GM13976 (cell line): ENCODE measurements at regions not wholly inside any gene's neighbourhood (a gene's known extent, or its start where the extent isn't known, plus 50 kb on each side); places are given as distances from the start of the nearest gene placed in this dataset.

Experiments used
- DNase-seq: peaks from one replicate; pipeline ENCODE4 v3.0.0; 2012; ENCODE audit warnings: low spot score
- in situ Hi-C: fragments of 300-500 bp; cut with MboI; formaldehyde crosslinking; loops from one replicate; pipeline ENCODE4 v1.12.0; 2022; ENCODE audit warnings: low sequenced_read_pairs, mixed read lengths, inconsistent platforms; ENCODE audit not compliant: unreplicated experiment
- TF ChIP-seq, protein P1 (sequence below): IDR thresholded peaks from 2 replicates; pipeline ENCODE4 v1.5.1; 2012; ENCODE audit warnings: borderline replicate concordance, mild to moderate bottlenecking; ENCODE audit not compliant: insufficient read depth; ENCODE audit errors: extremely low read depth, missing control alignments, control extremely low read depth

DNA sequence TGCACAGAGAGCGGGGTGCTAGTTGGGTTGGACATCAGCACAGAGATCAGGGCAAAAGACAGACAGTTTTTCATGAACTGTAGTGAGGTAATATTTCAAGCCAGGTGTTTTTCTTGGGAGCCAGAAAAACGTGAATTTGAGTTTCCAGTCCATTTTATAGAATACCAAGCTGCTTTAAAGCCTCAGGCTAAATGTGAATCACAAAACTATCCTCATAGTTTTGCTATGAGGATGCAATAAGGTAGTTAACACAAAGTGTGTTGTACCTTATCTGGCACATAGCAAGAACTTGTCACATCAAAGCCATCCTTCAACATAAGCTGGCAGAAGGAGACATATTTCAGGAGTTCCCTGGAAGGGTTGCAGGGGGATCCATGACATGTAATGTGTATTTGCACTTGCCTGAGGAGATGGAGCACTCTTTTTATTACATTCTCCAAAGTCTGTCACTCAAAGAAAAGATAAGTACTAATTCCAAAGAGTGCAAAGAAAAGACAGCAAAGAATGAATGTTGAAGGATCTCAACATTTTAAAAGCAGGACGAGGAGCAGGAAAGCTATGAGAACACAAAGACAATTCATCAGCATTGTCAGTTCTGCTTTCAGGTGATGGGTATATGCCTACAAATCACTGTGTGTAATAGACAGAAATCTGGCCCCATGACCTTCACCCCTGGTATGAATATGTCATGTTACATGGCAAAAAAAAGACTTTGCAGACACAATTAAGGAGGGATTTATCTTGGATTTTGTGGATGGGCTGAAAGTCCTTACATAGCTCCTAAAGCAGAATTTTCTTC, 1046.4 kb downstream of the NTRK3 start:
- in situ Hi-C loops = no loop called here
- TF ChIP-seq, protein P1, sequence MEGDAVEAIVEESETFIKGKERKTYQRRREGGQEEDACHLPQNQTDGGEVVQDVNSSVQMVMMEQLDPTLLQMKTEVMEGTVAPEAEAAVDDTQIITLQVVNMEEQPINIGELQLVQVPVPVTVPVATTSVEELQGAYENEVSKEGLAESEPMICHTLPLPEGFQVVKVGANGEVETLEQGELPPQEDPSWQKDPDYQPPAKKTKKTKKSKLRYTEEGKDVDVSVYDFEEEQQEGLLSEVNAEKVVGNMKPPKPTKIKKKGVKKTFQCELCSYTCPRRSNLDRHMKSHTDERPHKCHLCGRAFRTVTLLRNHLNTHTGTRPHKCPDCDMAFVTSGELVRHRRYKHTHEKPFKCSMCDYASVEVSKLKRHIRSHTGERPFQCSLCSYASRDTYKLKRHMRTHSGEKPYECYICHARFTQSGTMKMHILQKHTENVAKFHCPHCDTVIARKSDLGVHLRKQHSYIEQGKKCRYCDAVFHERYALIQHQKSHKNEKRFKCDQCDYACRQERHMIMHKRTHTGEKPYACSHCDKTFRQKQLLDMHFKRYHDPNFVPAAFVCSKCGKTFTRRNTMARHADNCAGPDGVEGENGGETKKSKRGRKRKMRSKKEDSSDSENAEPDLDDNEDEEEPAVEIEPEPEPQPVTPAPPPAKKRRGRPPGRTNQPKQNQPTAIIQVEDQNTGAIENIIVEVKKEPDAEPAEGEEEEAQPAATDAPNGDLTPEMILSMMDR = no peak
- no peak for DNase-seq

DNA sequence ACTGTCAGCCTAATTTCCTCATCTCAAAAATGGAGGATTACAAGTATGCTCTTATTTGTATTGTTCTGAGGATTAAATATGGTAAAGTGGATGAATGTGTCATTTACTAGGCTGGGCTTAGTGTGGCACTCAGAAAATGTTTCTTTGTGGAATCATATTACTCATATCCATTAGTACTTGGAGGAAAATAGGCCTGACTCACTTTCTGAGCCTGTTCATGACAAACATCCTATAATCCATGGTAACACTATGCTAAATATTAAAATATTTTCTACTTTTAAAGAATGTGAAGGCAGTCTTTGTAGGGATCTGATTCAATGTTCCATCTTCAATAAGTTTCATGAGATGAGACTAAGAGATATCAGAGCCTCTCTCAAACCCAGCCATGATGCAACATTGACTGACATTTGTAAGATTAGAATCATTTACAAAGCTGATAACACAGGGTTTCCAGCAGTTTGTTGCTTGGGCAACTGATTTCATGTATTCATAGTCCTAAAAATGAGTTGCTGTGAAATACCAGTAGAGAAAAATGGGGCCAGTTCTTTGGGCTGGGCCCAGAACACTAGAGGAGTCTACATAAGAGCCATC, 1048.5 kb downstream of the NTRK3 start:
- DNase-seq = no peak

DNA sequence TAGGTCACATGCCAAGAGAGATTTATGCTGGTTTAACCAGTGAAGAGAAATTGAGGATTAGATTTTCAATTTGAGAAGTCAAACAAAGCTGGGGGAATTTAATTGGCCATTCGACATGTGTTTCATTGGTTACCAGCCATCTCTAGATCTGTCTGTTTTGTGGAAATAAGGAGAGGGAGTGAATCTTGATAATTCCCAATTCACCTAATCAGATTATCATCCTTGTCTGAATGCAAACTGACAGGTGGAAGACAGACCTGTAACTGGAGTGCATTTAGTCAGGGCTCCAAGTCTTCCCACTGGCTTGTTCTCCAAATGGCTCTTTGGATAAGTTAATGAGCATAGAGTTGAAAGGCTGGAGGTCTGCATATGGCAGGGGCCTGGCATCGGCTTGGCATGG, 1049.3 kb downstream of the NTRK3 start:
- in situ Hi-C loops = no loop called here
- TF ChIP-seq, protein P1 = no peak
- no peak for DNase-seq

More for the DNA sequence above, 1048.5 kb downstream of the NTRK3 start:
- in situ Hi-C loops = no loop called here
- TF ChIP-seq, protein P1 = no peak

DNA sequence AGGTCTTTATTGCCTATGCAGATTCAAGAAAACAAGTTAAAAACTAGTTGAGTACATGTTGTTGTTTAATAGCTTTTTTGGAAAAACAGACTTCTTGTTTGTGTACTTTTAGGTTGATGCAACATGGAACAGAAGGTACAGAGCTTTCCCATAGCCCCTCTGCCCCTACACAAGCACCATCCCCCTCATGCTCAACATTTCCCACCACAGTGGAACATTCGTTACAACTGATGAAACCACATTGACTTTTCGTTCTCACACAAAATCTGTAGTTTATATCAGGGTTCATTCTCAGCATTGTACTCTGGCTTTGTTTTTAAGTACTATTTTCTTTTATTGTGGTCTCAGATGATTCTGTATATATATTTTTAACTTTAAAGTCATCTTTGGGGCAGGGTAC, 1054.6 kb downstream of the NTRK3 start:
- in situ Hi-C loops = no loop called here
- DNase-seq = no peak
- TF ChIP-seq, protein P1 = no peak

DNA sequence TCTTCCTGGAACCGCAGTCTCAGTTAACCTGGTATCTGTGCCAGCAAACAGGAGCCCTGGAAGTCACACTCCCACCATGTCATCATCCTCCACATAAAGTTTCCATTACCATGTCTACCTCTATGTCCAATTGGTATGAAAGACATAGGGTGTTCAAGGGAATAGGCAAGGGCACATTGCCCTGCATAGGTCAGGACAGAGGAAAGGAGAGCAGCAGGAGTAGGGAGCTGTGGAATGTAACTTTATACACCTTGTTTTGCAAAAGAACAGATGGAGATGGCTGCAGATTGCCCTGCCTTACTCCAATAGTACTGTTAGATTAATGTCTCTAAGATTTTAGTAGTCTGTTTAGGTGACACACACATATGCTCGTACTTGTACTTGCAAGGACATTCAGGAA, 1056.4 kb downstream of the NTRK3 start:
- no peak for DNase-seq
- TF ChIP-seq, protein P1 = no peak
- in situ Hi-C loops = no loop called here

DNA sequence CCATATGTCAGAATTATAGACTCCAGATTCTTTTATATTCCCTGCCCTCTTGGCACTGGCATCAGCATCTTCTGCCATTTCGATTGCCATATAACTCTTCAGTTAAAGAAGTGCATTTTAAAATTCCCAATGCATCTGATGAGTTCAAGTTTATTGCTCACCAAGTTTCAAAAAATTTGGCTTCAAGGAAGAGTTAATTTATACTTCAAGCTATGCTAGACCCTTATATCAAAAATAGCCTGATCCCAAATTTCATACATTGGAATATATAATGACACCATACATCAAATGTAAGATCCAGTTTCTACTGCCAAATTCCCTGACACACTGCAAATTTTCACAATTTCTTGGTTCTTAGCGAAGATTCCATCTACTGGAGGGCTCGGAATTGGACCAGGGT, 1058.6 kb downstream of the NTRK3 start:
- TF ChIP-seq, protein P1 = no peak
- in situ Hi-C loops = no loop called here
- no peak for DNase-seq
